ENCODE measurements at regions not wholly inside any gene's neighbourhood (a gene's known extent, or its start where the extent isn't known, plus 50 kb on each side); places are given as distances from the start of the nearest gene placed in this dataset.
"Not testable (repeated sequence)": the region's sequence is repeated elsewhere in the genome, so short reads cannot be mapped to it uniquely, and the experiment has no call there.

- no peak for DNase-seq (ENCODE audit: low spot score)
Measured at GRCh38 chr9:96156171-96156974, 145.6 kb downstream of the HSD17B3 start.

- no peak for DNase-seq (ENCODE audit: low spot score)
Measured at GRCh38 chr9:96154081-96154480, 147.9 kb downstream of the HSD17B3 start.

- no peak for DNase-seq (ENCODE audit: low spot score)
Measured at GRCh38 chr9:96152550-96152949, 149.4 kb downstream of the HSD17B3 start.

GRCh38 chr9:96150324-96151227 is 151.4 kb downstream of the HSD17B3 start:
- no peak for DNase-seq (ENCODE audit: low spot score)

GRCh38 chr9:96149533-96150280 is 152.3 kb downstream of the HSD17B3 start:
- DNase-seq (ENCODE audit: low spot score), result no peak

GRCh38 chr9:96148634-96149532 is 153.1 kb downstream of the HSD17B3 start:
- no peak for DNase-seq (ENCODE audit: low spot score)

- not testable (repeated sequence) for DNase-seq (ENCODE audit: low spot score)
Measured at GRCh38 chr9:96147029-96147428, 154.9 kb downstream of the HSD17B3 start.

- DNase-seq (ENCODE audit: low spot score), result no peak
Measured at GRCh38 chr9:96141666-96142065, 160.3 kb downstream of the HSD17B3 start.

- DNase-seq (ENCODE audit: low spot score), result no peak
Measured at GRCh38 chr9:96141128-96141474, 160.9 kb downstream of the HSD17B3 start.

GRCh38 chr9:96140296-96141127 is 161.5 kb downstream of the HSD17B3 start:
- DNase-seq (ENCODE audit: low spot score), result no peak

GRCh38 chr9:96139592-96140295 is 162.2 kb downstream of the HSD17B3 start:
- no peak for DNase-seq (ENCODE audit: low spot score)

- no peak for DNase-seq (ENCODE audit: low spot score)
Measured at GRCh38 chr9:96138616-96139015, 163.4 kb downstream of the HSD17B3 start.

- no peak for DNase-seq (ENCODE audit: low spot score)
Measured at GRCh38 chr9:96137671-96138429, 164.1 kb downstream of the HSD17B3 start.

- DNase-seq (ENCODE audit: low spot score), result no peak
Measured at GRCh38 chr9:96136992-96137670, 164.8 kb downstream of the HSD17B3 start.

GRCh38 chr9:96135753-96136290 is 166.2 kb downstream of the HSD17B3 start:
- no peak for DNase-seq (ENCODE audit: low spot score)

- DNase-seq (ENCODE audit: low spot score), result no peak
Measured at GRCh38 chr9:96135076-96135752, 166.8 kb downstream of the HSD17B3 start.

- no peak for DNase-seq (ENCODE audit: low spot score)
Measured at GRCh38 chr9:96133321-96134021, 168.5 kb downstream of the HSD17B3 start.

Data from HuH-7.5 (cell line).